ENCODE measurements at regions not wholly inside any gene's neighbourhood (a gene's known extent, or its start where the extent isn't known, plus 50 kb on each side); places are given as distances from the start of the nearest gene placed in this dataset.

GRCh38 chr17:71910002-71910401 lies 210.8 kb upstream of the SOX9 start:
- no peak for DNase-seq

- DNase-seq: no peak
Observed at GRCh38 chr17:71914042-71914441, 206.8 kb upstream of the SOX9 start.

- no peak for DNase-seq
Observed at GRCh38 chr17:71914812-71915211, 206.0 kb upstream of the SOX9 start.

- DNase-seq: no peak
Observed at GRCh38 chr17:71917715-71918114, 203.1 kb upstream of the SOX9 start.

GRCh38 chr17:71919186-71919585 lies 201.6 kb upstream of the SOX9 start:
- DNase-seq: no peak

- DNase-seq: no peak
Observed at GRCh38 chr17:71919896-71920295, 200.9 kb upstream of the SOX9 start.

GRCh38 chr17:71921796-71922195 lies 199.0 kb upstream of the SOX9 start:
- no peak for DNase-seq

- no peak for DNase-seq
Observed at GRCh38 chr17:71922439-71922838, 198.4 kb upstream of the SOX9 start.

- DNase-seq: no peak
Observed at GRCh38 chr17:71926746-71927398, 193.9 kb upstream of the SOX9 start.

GRCh38 chr17:71933306-71933705 lies 187.5 kb upstream of the SOX9 start:
- DNase-seq: no peak

GRCh38 chr17:71934520-71934919 lies 186.3 kb upstream of the SOX9 start:
- no peak for DNase-seq

- no peak for DNase-seq
Observed at GRCh38 chr17:71935341-71935740, 185.5 kb upstream of the SOX9 start.

GRCh38 chr17:71936977-71937376 lies 183.8 kb upstream of the SOX9 start:
- DNase-seq: no peak

GRCh38 chr17:71937914-71938313 lies 182.9 kb upstream of the SOX9 start:
- DNase-seq: no peak

- no peak for DNase-seq
Observed at GRCh38 chr17:71938340-71939010, 182.3 kb upstream of the SOX9 start.

- DNase-seq: no peak
Observed at GRCh38 chr17:71941920-71942319, 178.9 kb upstream of the SOX9 start.

- no peak for DNase-seq
Observed at GRCh38 chr17:71942626-71943025, 178.2 kb upstream of the SOX9 start.

- no peak for DNase-seq
Observed at GRCh38 chr17:71948703-71949422, 172.0 kb upstream of the SOX9 start.

GRCh38 chr17:71959154-71959553 lies 161.7 kb upstream of the SOX9 start:
- DNase-seq: no peak

- DNase-seq: no peak
Observed at GRCh38 chr17:71963351-71963750, 157.5 kb upstream of the SOX9 start.

GRCh38 chr17:71963791-71964190 lies 157.0 kb upstream of the SOX9 start:
- DNase-seq: no peak

GRCh38 chr17:71964559-71964958 lies 156.3 kb upstream of the SOX9 start:
- no peak for DNase-seq

GRCh38 chr17:71966055-71966454 lies 154.8 kb upstream of the SOX9 start:
- DNase-seq: no peak
